ENCODE measurements at regions not wholly inside any gene's neighbourhood (a gene's known extent, or its start where the extent isn't known, plus 50 kb on each side); places are given as distances from the start of the nearest gene placed in this dataset.

GRCh38 chr2:2557475-2557874 lies 226.4 kb upstream of the MYT1L start:
- TF ChIP-seq, protein P1, sequence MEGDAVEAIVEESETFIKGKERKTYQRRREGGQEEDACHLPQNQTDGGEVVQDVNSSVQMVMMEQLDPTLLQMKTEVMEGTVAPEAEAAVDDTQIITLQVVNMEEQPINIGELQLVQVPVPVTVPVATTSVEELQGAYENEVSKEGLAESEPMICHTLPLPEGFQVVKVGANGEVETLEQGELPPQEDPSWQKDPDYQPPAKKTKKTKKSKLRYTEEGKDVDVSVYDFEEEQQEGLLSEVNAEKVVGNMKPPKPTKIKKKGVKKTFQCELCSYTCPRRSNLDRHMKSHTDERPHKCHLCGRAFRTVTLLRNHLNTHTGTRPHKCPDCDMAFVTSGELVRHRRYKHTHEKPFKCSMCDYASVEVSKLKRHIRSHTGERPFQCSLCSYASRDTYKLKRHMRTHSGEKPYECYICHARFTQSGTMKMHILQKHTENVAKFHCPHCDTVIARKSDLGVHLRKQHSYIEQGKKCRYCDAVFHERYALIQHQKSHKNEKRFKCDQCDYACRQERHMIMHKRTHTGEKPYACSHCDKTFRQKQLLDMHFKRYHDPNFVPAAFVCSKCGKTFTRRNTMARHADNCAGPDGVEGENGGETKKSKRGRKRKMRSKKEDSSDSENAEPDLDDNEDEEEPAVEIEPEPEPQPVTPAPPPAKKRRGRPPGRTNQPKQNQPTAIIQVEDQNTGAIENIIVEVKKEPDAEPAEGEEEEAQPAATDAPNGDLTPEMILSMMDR (IDR thresholded peaks at IDR 0.05) = no peak
- TF ChIP-seq POLR2A (IDR thresholded peaks at IDR 0.05) = no peak

Data from body of pancreas (tissue), 4 donors.